ENCODE measurements at regions not wholly inside any gene's neighbourhood (a gene's known extent, or its start where the extent isn't known, plus 50 kb on each side); places are given as distances from the start of the nearest gene placed in this dataset.

GRCh38 chr2:117470311-117471095 is 344.0 kb upstream of the DDX18 start:
- TF ChIP-seq CTCF (conservative IDR thresholded peaks at IDR 0.05; ENCODE audit: low read depth, low read length) (peak; percentile 77), EZH2 (IDR thresholded peaks at IDR 0.05; ENCODE audit: low read length, unreplicated experiment) (no peak)

Data from PC-3 (cell line).